ENCODE measurements at regions not wholly inside any gene's neighbourhood (a gene's known extent, or its start where the extent isn't known, plus 50 kb on each side); places are given as distances from the start of the nearest gene placed in this dataset.

DNA sequence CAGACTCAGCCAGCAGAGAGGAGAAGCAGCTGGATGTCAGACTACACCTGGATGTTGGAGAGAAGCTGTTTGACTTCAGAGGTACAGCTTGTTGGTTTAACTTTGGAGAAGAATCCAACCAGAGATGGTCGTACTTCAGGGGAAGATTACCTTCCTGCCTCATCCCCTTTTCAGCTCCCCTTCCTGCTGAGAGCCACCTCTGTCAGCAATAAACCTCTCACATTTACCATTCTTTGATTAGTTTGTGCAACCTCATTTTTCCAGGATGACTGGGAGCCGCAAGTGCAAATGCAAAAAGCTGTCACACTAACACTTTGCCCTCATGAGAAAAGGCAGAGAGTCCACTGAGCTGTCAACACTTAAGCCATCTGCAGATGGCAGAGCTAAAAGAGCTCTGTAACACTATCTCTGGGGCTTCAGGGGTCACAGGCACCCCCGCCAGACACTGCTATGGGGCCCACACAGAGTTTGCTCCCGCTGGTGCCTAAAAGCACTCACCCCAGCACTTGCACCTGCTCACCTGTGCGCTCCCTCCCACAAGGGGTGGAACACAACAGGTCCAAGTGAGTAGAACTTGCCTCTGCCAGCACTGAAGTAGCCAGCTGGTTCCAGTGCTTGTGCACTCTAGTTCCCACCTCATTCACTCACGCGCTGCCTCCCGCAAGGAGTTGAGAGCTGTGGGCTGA, 391.7 kb downstream of the METTL4 start:
- no peak for DNase-seq (ENCODE audit: low spot score)

DNA sequence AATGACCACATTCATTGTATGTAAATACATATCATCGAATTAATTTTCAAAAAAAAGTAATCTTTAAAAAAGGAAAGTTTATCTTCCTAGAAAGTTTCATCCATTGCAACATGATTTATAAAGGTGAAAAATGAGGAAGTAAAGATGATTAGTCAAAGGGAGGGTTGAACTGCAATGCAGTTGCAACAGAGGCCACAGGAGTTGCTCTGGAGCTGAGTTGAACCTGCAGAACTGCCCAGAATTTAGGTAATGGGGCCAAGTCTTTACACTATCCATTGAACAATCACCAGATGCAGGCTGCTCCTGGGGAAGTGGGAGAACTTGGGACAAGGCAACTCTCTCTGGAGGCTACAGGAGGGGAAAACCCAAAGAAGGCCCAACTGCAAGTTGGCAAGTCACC, 390.7 kb downstream of the METTL4 start:
- no peak for DNase-seq (ENCODE audit: low spot score)

DNA sequence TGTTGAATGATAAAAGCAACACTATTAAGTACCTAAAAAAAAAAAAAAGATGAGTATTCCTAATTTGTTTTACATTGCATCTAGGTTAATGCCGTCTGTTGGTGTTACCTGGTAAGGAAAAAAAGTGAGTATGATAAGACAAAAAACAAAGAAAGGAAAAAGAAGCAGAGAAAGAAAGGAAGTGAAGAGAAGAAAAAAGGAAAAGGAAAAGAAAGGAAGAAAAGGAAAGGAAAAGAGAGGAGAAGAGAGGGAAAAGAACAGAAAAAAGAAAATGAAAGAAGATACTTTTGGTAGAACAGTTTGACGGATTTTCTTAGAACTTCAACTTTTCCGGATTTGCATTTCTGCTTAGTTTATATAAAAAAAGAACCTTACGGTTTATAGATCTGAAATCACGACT, 387.9 kb downstream of the METTL4 start:
- no peak for DNase-seq (ENCODE audit: low spot score)

DNA sequence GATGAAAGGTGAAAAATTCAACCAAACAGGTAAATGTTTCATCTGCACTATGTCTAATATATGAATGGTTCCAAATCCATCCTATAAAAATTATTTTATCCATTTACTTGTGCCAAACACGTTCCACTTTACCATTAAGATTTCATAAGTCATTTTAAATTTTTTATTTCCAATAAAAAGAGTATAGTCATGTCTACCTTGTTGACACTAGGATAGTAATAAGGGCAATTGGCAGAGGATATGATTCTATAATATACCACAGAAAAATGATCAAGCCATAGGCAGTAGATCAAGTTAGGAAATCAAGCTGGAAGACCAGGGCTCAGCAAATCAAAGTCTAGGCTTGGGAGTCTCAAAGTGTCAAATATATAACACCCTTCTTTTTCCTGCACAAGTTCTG, 384.3 kb downstream of the METTL4 start:
- DNase-seq (ENCODE audit: low spot score), result no peak

DNA sequence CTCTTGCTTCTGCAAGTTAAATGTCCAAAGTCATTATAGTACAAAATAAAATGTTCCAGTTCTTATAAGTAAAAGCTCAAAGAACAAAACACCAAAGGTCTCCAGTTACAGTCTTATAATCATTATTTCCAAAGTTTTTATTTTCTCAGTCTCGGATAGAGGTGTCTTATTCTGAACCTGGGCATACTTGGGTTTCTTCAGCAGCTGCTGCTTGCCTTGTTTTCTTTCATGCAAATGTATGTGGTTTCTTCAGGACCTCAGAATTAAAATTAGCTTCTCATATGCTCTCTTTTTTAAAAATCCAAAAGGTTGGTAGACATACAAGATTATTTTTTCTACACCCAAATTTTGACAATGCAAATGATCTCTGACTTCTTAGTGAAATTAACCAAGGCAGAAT, 383.0 kb downstream of the METTL4 start:
- DNase-seq (ENCODE audit: low spot score), result no peak

DNA sequence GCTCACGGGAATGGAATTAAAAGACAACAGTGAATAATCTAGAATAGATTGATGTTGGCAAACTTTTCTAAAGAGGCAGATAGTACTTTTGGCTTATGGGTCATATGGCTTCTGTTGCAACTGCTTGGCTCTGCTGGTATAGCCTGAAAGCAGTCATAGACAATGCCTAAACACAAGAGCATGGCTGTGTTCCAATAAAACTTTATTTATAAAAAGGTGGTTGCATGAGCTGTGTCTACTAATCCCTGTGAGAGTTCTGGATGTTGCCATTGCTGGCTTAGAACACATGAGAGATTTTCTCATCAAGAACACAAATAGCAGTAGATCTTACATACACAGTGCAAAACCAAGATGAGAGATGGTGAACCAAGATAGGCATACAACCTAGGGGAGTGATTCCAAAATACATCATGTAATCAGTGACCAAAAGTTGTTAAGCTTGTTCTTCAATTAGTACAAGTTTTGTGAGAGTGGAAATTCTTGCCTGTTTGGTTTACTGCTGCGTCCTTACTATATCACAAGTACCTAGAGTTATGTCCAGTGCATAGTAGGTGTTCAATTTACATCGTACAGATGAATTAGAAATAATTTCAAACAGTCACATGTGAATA, 380.0 kb downstream of the METTL4 start:
- DNase-seq (ENCODE audit: low spot score), result no peak

DNA sequence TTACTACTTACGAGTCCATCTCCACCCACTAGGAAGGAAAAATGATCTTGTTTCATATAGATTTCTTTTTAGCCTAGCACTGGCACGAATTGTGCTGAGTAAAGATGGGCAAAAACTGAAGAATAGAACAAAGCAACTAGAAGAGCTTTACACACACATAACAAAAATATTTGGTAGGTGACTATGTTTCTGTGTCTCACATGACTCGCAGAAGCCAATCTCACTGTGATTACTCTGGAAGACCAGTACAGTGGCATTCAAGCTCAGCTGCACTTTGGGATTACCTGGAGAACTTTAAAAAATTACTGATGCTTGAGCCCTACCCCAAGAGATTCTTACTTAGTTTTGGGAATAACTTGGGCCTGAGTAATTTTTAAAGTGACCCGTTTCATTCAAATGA, 378.7 kb downstream of the METTL4 start:
- DNase-seq (ENCODE audit: low spot score), result no peak

DNA sequence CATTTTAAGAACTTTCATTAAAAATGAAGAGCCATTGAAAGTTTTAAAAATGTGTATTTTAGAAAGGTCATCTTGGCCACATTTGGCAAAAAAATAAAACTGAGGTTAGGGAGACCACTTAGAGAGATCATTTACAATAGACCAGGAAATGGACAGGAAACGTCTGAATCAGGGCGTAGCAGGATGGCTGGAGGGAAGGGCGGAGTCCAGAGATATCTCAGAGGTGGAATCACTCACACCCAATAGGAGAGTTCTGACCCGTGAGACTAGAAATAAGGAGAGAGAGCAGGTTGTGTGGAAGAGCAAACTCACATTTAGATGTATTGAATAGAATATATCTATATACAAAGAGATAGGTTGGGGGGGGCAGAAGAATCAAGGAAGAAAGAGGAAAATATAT, 373.4 kb downstream of the METTL4 start:
- no peak for DNase-seq (ENCODE audit: low spot score)

DNA sequence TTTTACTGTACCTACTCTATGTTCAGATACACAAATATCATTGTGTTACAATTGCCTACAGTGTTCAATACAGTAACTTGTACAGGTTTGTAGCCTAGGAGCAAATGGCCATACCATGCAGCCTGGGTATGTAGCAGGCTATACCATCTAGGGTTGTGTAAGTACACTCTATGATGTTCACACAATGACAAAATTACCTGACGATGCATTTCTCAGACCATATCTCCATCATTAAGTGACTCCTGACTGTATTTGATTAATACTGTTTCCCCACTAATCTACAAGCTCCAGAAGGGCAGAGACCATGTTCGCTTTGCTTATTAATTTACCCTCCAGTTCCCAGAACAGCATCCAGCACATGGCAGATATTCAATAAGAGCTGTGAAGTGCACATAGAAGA, 372.2 kb downstream of the METTL4 start:
- DNase-seq (ENCODE audit: low spot score), result no peak

DNA sequence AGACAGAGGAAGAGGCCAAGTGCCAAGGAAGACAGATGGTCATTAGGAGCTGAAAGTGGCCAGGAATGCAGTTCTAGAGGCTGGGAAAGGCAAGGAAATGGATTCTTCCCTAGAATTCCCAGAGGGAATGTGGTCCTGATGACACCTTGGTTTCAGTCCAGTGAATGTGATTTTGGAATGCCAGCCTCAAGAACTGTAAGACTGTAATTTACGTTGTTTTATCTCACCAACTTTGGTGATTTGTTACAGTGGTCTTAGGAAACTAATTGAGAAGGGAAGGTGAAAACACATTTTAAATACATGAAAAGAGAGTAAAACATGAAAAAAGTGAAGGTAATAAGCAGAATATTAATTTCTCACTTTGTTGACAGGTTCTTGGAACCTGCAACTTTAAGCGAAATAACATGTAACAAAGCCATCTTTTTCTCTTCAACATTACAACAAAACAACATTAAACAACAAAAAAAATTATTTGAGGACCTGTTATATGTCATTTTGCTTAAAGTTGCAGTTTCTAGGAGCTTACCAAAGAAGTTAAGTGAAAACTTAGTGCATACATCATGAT, 370.2 kb downstream of the METTL4 start:
- DNase-seq (ENCODE audit: low spot score), result no peak

DNA sequence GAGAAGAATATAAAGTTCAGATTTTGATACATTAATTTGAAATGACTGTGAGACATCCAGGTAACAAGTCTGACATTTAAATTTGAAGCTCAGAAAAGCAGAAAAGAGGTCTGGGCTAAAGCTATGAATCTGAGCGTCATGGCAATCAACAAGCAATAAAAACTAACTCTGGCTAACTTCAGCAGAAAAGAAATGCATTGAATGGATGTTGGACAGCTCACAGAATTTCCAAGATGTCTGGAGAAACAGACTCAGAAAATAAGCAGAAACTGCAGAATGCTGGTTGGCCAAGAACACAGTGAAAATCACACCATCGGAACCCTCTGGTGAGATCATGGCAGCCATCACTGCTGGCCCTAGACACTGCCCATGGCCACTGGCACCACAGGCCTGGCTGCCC, 366.6 kb downstream of the METTL4 start:
- DNase-seq (ENCODE audit: low spot score), result no peak

DNA sequence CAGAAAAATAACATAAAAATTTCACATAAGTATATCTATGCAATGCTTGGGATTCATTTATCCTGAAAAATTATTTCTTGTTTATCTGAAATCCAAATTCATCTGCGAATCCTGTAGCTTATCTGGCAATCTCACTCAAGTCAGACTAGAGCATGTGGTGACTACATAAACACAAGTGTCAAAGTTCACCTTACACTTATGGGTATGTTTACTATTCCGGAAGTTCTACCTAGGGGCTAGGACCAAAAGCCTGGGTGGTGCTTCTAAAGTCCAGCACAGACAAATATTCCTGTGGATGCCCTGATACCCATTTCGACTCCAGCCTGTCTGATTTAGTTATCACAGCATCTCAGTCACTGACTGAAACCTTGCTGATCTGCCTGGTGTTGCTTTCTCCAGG, 364.0 kb downstream of the METTL4 start:
- DNase-seq (ENCODE audit: low spot score), result no peak

DNA sequence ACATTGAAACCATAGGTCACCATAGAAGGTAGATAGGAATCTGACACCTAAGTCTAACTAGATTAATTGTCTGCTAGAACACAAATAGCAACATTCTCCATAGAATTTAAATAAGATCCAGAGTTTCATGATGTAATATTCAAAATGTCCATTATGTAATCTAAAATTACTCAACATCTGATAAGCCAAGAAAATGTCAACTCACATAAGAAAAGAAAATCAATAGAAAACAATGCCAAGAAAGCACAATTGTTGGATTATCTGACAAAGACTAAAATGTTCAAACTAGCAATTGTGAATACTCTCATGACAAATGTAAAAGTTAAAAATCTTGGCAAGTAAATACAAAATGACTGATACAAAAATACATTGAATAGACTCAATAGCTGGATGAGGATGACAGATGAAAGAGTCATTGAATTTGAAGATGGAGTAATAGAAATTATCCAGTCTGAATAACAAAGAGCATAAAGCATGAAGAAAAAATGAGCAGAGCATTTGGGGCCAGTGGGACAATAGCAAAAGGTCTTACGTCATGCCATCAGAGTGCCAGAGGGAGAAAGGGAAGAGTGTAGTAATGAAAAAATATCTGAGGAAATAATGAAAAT, 358.6 kb downstream of the METTL4 start:
- no peak for DNase-seq (ENCODE audit: low spot score)

DNA sequence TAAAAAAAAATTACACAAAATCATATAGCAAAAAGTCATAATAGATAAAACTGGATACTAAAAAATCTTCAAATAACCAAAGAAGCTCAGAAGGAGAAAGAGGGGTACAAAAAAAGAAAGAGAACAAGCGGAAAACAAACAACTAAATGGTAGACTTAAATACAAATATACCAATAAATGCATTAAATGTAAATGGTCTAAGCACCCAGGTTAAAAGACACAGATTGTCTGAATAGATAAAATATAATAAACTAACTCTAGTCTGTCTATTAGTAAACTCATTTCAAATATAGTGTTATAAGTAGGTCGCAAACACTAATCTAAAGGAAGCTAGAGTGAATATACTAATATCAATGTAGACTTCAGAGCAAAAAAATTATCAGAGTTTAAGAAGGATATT, 357.4 kb downstream of the METTL4 start:
- no peak for DNase-seq (ENCODE audit: low spot score)

DNA sequence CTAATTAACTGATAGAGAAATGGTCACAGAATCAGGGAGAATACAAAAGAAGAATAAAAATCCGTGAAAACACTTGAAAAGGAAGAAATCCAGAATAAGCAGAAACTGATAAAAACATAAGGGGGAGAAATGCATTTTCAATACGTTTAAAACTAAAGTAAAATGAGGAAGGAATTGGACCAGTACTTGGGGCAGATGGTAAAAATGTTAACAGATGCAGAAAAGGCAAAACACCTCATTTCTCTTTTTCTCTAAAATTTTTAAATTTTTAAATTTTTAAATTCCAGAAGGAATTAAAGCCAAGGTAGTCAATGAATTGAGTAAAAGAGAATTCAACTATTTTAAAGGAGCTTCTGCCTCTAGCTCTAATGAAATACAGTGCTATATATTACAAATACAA, 353.9 kb downstream of the METTL4 start:
- no peak for DNase-seq (ENCODE audit: low spot score)

DNA sequence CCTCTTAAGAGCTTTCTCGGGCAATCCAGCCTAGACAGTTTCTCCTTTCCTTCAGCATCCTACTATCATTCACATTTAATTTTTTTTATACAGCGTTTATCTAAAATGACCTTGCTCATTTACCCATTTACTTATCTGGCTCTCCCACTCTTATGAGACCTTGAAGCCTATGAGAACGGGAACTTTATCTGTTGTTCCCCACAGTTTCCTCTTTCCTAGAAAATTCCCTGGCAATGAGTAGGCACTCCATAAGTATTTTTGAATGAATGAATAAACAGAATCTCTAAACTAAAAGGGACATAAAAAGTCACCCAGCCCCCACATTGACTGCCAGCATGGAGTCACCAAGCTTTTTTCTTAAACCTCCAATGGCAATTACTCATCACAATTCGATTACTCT, 353.2 kb downstream of the METTL4 start:
- DNase-seq (ENCODE audit: low spot score), result no peak

DNA sequence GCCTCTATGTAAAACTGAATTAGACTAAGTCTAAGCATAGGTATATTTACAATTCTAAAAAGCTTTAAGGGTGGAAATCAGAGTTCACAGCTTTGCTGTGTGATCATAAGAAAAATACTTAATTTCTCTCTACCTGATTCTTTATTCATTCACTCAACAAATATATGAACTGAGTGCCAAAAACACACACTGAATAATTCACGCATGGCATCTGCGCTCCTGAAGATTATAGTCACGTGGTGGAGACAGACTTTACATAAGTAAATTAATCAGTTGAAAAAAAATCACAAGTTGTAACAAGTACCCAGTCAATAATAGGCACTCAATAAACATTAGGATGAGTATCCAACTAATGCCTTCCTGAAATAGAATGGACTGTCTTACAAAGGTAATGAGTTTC, 351.6 kb downstream of the METTL4 start:
- no peak for DNase-seq (ENCODE audit: low spot score)

DNA sequence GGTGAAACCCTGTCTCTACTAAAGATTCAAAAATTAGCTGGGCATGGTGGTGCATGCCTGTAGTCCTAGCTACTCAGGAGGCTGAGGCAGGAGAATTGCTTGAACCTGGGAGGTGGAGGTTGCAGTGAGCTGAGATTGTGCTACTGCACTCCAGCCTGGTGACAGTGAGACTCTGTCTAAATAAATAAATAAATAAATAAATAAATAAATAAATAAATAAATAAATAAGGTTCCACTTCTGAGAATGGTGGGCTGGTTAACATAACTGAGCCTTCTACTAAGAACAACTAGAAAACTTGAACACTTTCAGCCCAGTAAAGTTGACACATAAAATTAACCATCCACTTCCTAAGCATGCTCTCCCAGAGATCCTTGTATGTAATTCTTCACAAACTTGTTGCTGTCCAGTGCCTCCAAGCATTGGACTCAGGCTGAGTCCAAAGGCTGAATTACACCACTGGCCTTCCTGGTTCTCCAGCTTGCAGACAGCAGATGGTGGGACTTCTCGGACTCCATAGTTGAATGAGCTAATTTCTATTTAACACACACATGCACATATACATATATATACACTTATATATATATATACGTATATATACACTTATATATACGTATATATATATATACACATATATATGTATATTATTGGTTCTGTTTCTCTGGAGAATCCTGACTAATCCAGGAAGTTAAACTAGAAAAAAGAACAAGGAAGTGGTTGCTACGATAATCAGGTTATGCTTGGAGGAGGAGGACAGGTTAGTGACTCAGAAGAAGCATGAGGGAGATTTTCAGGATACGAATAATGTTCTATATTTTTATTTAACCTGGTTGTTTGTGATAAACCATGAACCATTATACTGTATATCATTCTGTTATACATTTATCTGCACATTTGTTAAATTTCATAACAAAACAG, 348.8 kb downstream of the METTL4 start:
- no peak for DNase-seq (ENCODE audit: low spot score)

DNA sequence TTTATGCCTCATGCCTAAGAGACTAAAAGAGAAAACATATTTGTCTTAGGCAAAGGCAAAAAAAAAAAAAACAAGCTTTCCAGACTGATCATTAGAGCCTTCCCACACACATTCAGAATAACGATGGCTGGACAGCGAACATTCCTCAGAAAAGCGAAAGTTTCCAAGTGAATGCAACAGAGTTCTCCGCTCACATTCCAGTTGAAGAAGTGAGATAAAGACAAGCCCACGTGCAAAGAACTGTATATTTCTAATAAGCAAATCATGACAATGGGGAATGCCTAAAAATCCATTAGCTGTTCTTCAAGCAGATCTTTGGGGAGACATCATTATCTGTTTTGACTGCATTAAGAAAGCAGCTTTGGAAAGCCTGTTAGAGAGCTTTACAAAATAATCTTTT, 347.9 kb downstream of the METTL4 start:
- DNase-seq (ENCODE audit: low spot score), result no peak

DNA sequence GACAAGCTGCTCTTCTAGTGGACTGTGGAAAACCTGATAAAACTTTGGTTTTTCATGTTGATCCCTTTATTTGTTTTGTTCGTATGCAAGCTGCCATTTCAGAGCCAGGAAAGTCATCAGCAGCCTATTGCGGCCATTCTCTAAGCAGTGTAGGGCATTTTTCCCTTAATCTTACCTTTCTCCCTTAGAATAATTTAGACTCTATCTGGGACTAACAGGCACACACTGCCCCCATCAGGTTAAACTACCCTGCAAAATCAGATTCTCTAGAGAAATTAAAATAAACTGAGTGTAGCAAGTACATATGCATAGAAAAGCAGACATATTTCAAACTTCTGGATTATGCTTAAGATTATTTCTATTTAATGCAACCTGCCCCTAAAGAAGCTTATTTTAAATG, 347.5 kb downstream of the METTL4 start:
- no peak for DNase-seq (ENCODE audit: low spot score)

DNA sequence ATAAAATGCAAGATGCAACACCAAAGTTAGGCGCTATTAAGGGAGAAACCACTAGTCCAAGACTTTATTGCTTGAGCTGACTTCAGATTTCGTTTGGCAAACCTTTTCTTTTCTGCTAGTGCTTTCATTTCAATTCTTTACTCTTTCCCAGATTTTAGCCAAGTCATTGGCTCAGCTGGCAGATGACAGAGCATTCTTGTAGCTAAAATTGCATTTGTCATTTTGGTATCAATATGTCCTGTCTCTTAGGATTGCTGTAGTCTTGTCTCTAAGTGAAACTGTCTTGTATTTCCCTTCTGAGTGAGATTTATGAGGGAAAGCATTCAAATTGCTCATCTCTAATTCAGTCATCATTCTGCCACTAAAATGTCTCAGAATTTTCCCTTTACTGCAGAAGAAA, 335.1 kb downstream of the METTL4 start:
- no peak for DNase-seq (ENCODE audit: low spot score)

DNA sequence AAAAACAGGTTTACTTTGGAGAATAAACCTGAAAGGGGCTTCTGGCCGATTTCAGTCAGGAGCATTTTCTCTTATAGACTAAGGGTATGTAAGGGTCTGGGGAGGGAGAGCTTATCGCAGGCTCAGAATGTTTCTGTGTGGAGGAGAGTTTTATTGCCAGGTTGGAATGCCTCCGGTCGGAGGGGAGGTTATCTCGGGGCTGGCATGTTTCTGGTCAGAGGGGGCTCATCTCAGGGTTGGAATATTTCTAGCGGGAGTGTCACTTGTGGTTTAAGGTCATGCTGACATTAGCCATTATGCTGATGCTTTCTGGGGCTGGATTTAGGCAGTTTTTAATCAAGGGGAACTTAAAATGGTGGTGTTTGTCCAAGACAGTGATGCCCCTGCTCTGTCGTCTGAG, 333.6 kb downstream of the METTL4 start:
- no peak for DNase-seq (ENCODE audit: low spot score)

DNA sequence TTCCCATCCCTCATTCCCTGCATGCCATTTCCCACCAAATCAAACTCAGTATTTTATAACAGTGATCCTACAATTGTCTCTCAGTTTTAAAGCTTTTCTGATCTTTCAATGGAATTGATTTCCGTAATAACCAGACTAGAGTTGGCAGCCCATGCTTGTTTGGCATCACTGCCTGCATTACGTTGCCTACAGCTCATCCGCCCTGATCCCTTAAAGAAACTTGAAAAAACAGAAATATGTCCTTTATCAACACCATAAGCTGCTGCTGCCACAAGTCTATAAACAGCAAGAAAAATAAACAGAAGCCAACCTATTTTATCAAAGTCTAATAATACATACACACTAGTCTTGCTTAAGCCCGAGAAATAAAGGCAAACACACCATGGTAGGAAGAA, 331.0 kb downstream of the METTL4 start:
- DNase-seq (ENCODE audit: low spot score), result no peak
